HCT116 (cell line): ENCODE measurements at regions not wholly inside any gene's neighbourhood (a gene's known extent, or its start where the extent isn't known, plus 50 kb on each side); places are given as distances from the start of the nearest gene placed in this dataset.

Source experiments
- ATF3 ChIP-seq: IDR thresholded peaks from 2 replicates; pipeline ENCODE4 v1.6.1; 2012
- CBX3 ChIP-seq: IDR thresholded peaks from 2 replicates; pipeline ENCODE4 v1.6.1; 2012; ENCODE audit warnings: low read depth
- CTCF ChIP-seq, 3 experiments: fragments of 200-600 bp in 1 of 3; sonication (generic) in 1 of 3; IDR thresholded peaks in 2 of 3; conservative IDR thresholded peaks in 1 of 3; 2 replicates each; pipeline ENCODE4 v1.5.1; 2012 to 2017; ENCODE audit warnings: low read depth in 2 of 3, low read length in 2 of 3, antibody characterized with exemption in 1 of 3, borderline replicate concordance in 1 of 3, control low read depth in 1 of 3, mild to moderate bottlenecking in 1 of 3, mixed read lengths in 1 of 3, mixed run types in 1 of 3, moderate library complexity in 1 of 3; ENCODE audit not compliant: insufficient read depth in 1 of 3
- ELF1 ChIP-seq: IDR thresholded peaks from 2 replicates; pipeline ENCODE4 v1.6.1; 2012; ENCODE audit warnings: low read depth, borderline replicate concordance
- EZH2 ChIP-seq: fragments of 200-600 bp; sonication (generic); IDR thresholded peaks from 2 replicates; pipeline ENCODE4 v1.6.1; 2017; ENCODE audit warnings: antibody characterized with exemption, mixed run types
- EZH2phosphoT487 ChIP-seq: fragments of 200-600 bp; IDR thresholded peaks from 2 replicates; pipeline ENCODE4 v1.6.1; 2018; ENCODE audit warnings: antibody characterized with exemption, borderline replicate concordance
- JUND ChIP-seq: IDR thresholded peaks from 2 replicates; pipeline ENCODE4 v1.6.1; 2012
- MAX ChIP-seq: IDR thresholded peaks from 2 replicates; pipeline ENCODE4 v1.6.1; 2012
- POLR2A ChIP-seq: IDR thresholded peaks from 2 replicates; pipeline ENCODE4 v1.7.0; 2011; ENCODE audit warnings: borderline replicate concordance; ENCODE audit not compliant: insufficient read depth, insufficient read length; ENCODE audit errors: extremely low read depth
- POLR2AphosphoS5 ChIP-seq: IDR thresholded peaks from 2 replicates; pipeline ENCODE4 v1.6.1; 2011; ENCODE audit warnings: mild to moderate bottlenecking, low read depth, low read length, moderate library complexity
- REST ChIP-seq: IDR thresholded peaks from 2 replicates; pipeline ENCODE4 v1.6.1; 2012; ENCODE audit warnings: low read depth
- SIN3A ChIP-seq: IDR thresholded peaks from 2 replicates; pipeline ENCODE4 v1.6.1; 2012; ENCODE audit warnings: low read depth
- ZBTB33 ChIP-seq: IDR thresholded peaks from 2 replicates; pipeline ENCODE4 v1.6.1; 2011; ENCODE audit warnings: mild to moderate bottlenecking, low read length, moderate library complexity; ENCODE audit not compliant: insufficient replicate concordance; ENCODE audit errors: extremely low read depth
- ZFX ChIP-seq: fragments of 450-650 bp; IDR thresholded peaks from 2 replicates; pipeline ENCODE4 v1.6.1; 2017

GRCh38 chrX:40277672-40278071 is 179.9 kb upstream of the BCOR start:
- TF ChIP-seq EZH2: no peak
- no peak for TF ChIP-seq MAX
- TF ChIP-seq POLR2A: no peak
- TF ChIP-seq CTCF (IDR thresholded peaks at IDR 0.05 in 2 of 3, conservative IDR thresholded peaks at IDR 0.05 in 1 of 3; ENCODE audit: borderline replicate concordance in 1 of 3, insufficient read depth in 1 of 3, low read depth in 2 of 3, low read length in 2 of 3): no peak
- TF ChIP-seq POLR2AphosphoS5: no peak
- TF ChIP-seq REST: no peak
- TF ChIP-seq ZBTB33: no peak
- TF ChIP-seq EZH2phosphoT487: no peak
- no peak for TF ChIP-seq SIN3A
- TF ChIP-seq JUND: no peak
- no peak for TF ChIP-seq ATF3
- no peak for TF ChIP-seq ZFX
- TF ChIP-seq CBX3: no peak
- no peak for TF ChIP-seq ELF1
